ENCODE measurements at regions not wholly inside any gene's neighbourhood (a gene's known extent, or its start where the extent isn't known, plus 50 kb on each side); places are given as distances from the start of the nearest gene placed in this dataset.
"Not testable (repeated sequence)": the region's sequence is repeated elsewhere in the genome, so short reads cannot be mapped to it uniquely, and the experiment has no call there.

DNA sequence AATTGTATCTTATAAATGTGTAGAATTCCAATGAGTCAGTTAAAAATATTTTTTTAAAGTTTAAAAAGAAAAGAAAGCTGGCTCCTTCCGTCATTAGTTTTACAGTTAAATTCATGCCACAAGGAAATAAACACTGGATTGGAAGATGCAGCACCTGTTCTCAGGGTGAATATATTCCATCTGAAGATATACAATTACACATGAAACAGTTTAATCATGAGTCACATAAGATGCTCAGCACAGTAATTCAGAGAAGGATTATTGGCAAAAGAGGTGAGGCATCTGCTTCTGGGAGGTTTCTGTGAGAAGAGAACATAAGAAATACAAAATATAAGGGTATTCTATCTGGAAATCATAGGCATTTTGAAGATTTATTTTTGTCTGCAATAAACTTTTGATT lies 376.5 kb upstream of the SORCS1 start:
- DNase-seq = no peak

DNA sequence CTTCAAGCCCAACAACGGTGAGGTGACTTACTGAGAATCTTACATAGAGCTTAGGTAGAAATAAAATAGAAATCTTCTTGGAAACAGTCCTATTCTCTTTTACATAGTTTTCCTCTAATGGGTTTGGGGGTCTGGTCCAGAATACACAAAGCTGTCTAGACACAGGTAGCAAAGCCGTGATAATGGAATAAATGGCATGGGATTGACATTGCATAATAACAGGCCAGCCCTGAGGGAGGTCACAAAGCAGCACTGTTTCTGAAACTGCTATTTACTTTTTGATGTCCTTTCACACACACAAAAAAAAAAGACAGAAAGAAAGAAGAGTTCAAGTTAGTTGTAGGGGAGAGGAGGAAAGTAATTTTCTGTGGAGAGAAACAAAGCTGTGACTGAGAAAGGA lies 364.8 kb upstream of the SORCS1 start:
- DNase-seq = no peak

DNA sequence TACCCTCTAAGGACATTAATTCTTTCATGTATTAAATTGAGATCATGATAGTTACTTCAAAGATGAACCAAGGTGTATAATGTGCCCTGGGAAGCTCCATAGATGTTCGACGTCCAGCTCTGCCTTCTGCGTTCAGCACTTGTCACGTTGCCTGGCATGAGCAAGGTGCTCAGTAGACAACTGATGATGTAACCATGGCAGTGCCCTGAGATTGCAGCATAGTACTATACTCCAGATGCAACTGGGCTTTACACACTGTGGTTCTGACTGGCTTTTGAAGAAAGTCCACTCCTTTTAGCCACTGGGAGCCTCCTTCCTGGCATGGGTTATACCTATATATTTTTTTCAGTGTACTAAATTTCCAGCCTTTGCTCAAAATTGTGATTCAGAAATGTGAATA lies 355.8 kb upstream of the SORCS1 start:
- DNase-seq = no peak

DNA sequence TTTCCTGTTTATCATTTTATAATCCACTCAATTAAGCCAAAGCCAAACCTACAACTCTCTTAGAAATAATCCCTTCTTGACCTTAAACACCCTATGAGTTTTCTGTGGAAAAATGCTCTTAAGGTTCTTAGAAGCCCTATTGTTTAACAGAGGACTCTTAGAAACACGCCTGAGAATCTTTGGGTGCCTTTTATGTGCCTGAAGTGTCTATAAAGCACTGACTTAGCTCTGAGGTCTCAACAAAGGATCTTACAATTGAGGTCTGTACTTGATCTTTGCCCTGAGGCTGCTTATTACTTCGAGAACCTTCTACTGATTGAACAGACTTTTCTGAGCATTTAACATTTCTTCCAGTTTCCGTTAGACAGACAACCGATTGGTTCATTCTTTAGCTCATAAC lies 353.3 kb upstream of the SORCS1 start:
- DNase-seq = no peak

DNA sequence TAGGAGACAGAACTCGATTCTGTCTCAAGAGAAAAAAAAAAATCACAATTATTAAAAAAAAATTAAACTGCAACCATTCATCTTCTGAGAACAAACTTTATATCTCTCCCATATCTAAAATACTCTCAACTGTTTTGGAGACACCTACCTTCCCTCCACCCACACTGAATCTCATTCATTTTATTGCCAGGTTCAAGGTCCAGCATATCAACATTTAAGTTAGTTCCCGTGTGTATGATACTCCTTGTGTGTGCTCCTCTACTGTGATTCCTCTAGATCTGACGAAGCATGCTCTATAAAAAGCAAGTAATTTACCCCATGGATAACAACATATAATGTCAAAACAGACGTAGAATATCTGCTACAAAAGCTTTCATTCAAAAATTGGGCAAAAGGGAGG lies 351.8 kb upstream of the SORCS1 start:
- no peak for DNase-seq

DNA sequence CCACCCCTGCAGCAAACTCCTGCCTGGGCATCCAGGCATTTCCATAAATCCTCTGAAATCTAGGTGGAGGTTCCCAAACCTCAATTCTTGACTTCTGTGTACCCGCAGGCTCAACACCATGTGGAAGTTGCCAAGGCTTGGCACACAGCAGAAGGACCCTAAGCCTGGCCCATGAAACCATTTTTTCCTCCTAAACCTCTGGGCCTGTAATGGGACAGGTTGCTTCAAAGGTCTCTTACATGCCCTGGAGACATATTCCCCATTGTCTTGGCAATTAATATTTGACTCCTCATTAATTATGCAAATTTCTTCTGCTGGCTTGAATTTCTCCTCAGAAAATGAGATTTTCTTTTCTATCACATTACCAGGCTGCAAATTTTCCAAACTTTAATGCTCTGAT lies 339.5 kb upstream of the SORCS1 start:
- not testable (repeated sequence) for DNase-seq

DNA sequence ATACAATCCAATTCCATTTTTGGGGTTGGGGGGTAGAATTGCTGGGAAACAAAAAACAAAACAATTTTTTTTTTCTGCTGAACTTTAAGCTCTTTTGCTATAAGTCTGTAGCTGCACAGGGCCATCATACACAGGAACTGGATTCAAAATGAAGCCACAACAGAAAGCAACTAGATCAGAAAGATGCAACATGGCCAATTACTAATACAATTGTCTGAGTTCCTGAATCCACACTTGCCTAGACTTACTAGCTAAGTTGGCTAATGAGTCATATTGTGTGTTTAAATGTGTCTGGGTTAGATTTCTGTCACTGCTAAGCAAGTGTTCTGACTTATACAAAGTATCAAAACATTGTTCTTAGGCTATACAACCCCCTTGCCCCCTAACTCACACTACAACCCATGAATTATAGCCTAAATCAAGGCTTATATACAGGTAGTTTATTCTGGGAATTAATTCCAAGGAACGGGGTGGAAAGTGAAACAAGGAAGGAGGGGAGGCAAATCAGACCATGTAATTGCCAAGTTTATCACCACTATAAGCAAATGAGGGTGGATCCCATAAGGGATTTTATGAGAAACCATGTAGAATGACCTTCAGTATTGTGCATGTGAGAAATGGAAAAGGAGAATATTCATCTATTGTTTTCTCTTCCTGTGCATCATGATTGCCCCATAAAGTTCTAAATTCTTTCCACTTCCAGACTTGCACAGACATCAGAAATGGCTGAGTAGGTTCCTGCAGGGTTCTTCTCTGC lies 337.9 kb upstream of the SORCS1 start:
- no peak for DNase-seq

DNA sequence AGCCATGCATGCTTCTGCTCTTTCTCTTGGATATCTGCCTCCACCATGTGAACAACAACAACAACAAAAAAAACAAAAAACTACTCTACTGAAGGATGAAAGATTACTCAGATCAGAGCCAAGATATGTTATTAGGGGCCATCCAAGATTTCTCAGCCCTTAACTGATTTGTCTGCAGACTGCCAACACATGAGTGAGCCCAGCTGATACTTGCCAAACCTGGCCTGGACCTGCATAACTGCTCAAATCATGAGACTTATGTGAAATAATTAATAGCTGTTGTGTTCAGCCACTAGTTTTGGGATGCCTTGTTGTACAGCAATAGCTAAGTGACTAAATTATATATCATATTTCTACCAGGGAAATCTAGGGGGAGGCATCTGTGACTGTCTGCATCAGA lies 334.5 kb upstream of the SORCS1 start:
- DNase-seq = no peak

DNA sequence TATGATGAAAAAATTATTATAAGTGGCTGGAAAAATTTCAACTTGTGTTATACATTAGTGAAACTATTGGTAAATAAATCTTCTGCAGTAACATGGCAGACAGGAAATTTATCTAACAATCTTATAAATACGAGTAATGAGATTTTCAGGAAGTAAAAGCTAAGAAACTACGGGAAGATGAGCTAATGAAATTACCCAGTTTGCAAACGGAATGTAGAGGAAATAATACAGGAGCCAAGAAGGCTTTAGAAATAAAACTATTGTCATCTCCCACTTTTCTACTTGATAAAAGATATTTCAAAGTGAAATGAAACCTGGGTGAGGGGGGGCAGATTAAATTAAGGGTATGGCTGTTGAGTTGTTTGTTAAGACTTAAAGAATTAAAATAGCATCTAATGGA lies 332.5 kb upstream of the SORCS1 start:
- no peak for DNase-seq

DNA sequence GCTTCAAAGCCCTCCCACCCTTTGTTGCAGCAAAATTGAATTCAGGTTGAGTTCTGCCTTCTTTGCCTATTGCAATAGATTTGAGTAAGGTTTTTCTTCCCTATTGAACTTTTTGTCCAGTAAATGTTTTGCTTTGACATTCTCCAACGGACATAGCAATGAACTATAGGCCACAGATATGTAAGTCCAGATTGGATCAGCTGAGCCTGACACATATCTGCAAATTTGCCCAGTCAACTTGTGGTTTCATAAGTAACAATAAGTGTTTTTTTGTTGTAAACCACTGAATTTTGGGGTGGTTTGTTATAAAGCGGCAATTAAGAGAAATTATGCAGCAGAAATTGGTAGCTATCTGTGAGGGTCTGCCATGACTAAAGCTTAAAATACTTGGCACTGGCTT lies 332.1 kb upstream of the SORCS1 start:
- no peak for DNase-seq

DNA sequence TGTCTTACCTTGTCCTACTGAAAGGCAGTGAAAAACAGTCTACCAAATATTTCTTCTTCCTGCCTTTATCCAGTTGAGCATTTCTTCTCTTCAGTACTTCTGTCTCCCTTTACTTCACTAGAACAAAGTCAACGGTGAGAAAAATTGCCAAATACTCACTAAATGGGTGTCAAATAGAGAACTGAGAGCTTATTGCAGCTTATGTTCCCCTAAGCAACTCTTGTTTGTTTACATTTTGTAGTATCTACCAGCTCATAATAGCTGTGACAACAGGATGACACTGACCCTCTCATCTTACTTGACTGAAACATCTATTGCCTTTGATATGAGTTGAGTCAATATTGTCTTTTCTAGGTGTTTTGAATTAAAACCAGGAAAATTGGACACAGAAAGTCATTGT lies 327.9 kb upstream of the SORCS1 start:
- DNase-seq = no peak

DNA sequence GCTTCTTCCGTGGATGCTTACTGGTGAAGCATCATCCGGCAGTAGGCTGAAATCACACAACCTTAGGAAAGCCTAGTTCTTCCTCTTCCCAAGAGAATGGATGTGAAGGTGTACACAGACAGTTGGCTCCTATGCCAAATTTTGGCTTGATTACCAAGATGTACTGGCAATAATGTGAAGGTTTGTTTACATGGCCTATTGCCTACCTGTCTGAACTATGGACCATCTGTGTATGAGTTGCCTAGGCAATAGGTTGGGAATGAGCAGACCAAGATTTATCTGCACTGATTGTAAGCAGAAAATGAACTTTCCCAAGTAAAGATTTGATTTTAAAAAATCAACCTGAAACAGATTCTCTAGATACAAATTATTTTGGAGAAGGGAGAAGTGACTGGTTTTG lies 325.9 kb upstream of the SORCS1 start:
- no peak for DNase-seq

DNA sequence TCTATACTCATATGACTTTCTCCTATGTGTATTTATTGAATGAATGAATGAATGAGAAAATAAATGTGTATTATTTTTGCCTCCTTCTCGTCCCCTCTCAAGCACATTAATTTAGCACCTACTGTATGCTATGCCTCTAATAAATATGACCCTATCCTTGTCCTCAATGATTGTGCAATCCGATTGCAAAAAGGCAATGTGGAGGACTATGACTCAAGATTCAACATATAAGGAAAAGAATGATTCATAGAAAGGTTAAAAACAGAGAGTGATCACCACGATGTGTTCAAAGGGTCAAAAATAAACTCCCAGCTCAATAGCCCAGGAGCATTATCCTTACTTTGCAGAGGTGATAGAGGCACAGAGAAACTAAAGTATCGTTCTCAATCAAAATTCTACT lies 322.8 kb upstream of the SORCS1 start:
- no peak for DNase-seq

DNA sequence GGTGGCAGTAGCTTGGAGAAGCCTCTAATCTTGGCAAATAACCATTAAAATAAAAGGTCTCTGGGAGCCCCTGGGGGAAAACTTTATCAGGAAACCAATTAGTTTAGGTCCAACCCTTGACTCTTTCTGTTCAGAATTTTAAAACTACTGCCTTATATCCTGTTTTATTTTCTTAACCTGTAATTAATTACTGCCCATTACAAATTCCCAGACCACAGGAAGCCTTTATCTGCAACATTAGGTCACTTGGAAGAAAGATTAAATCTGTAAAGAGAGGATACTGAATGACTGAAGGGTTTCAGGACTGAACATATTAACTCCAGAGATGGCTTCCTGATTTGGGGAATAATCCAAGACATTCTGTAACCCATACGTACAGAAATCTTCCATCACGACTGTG lies 320.5 kb upstream of the SORCS1 start:
- DNase-seq = no peak

DNA sequence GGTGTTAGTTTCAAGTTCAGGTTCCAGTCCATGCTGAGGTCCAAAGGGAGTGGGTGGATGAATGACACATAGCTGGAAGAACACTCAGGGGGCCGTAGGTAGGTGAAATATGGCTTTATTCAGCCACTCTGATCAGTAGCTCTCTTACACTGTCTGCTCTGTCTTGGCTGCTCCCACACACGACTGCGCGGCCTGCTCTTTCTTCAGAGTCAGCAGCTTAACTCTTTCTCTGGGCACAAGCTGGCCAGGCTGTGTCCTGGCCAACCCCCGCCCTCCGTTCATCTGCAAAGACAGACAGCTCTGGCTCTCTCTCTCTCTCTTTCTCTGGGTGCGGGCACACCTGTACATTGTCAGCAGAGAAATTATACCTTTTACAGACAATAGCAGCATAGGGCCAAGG lies 317.4 kb upstream of the SORCS1 start:
- DNase-seq = no peak

DNA sequence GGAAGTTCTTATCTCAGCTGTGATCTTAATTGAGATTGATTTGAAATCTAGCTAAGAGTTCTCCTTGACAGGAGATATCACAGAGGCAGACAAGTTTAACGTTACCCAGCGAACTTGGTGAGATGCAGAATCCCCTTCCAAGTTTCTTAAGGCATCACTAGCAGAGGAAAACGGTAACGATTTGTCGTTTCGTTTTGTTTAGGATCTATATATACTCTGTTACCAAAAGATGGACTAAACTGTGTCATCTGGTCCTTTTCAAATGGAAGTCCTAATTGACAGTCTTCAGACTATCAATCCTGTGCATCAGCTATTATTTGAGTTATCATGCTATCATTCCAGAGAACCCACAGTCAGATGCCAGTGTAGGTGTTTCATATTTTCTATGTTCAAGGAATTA lies 316.7 kb upstream of the SORCS1 start:
- DNase-seq = no peak

DNA sequence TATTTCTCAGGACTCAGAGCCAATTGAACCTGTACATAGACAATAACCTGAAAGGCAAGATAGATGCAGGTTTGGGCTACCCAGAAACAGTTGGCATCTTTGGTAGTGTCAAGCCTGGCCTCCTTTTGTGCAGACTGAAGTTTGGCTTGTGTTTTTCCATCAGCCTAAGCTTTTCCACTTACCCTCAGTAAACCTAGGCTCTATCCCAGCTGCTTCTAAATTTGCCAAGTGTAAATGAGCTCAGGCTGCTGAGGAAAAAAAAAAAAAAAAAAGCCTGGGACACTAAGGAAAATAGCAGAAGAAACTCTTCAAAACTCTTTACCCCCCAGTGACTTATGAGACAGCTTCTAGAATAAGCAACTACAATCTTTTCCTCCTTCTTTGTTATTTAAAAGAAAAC lies 316.3 kb upstream of the SORCS1 start:
- DNase-seq = no peak

DNA sequence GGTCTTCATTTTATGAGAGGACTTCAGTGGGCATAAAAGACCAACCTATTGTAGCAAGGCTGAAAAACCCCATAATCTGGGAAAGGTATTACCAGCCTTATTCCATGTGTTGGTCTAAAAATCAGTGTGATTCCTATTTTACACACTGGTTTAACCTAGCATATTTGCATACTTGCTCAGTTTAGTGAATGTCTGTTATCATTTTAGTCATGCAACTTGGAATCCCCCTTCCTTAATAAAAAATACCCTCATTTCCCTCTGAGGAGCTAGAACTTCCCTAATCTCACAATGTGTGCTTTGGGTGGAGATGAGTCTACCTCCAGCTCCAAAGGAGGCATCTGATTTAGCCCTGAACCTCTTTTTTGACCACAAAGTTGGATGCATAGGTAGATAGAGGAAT lies 312.8 kb upstream of the SORCS1 start:
- DNase-seq = no peak

DNA sequence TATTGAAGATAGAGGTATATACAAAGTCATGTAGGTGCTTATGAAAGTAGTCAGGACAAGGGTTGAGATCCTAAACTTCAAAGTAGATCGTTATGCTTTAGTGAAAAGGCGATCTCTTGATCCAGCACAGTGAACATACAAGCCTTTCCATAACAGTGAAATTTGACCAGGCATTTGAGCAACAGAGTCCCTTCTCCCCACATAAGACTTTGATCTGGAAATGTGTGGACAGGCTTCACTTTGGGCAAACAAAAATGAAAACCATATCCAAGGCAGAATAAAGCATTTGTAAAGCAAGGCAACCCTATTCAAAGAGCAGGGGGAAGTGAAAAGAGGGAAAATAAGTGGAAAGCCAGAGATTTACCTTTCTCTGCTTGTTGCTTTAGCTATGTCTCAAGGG lies 311.9 kb upstream of the SORCS1 start:
- DNase-seq = no peak

DNA sequence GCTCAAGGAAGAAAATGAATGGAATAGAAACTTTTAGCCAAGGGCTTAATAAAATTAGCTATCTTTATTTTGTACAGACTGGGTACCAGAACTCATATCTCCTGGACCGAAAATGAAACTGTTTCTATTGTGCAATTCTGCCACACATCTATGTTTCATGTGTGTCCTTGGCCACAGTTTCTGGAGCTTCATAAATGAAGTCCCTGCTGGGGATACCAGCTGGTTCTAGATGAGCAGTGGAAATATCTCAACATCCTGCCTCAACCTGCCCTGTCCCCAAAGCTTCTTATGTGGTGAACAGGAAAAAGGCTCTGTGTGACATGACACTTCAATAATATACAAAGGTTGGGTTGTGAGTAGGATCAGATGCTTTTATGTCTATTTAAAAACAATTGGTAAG lies 310.1 kb upstream of the SORCS1 start:
- no peak for DNase-seq

DNA sequence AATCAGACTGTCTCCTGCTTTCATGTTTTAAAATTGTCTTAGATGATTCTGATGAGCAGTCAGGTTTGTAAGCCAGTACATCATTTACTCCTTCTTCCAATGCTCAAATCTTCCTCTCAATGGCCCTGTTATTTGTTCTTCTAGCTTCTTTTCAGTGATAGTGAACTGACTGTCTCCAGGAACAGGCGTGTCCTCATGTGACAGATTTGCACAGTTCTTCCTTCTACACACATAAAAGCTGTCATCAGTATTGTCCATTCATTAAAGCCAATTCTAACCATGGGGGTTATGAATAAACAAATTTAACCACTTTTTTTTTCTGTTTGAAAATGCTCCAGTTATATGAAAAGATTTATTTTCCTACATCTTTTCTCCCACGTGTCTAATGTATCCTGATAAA lies 308.7 kb upstream of the SORCS1 start:
- no peak for DNase-seq

DNA sequence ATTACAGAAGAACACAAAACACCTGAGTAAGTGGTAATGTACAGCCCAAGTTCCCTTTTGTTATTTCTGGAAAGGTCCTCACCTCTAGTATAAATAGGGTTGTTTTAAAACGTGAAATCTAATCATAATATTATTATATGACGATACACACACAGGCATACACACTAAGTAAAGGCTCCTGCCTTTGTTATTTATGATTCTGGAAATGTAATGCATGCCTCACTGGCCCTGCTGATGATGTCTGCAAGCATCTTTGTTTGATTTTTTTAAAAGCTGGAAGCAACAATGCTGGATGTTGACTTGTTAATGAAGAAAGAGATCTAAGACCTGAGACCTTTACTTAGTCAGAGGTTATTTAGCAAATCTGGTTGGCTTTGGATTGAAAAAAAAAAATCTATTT lies 307.4 kb upstream of the SORCS1 start:
- no peak for DNase-seq

DNA sequence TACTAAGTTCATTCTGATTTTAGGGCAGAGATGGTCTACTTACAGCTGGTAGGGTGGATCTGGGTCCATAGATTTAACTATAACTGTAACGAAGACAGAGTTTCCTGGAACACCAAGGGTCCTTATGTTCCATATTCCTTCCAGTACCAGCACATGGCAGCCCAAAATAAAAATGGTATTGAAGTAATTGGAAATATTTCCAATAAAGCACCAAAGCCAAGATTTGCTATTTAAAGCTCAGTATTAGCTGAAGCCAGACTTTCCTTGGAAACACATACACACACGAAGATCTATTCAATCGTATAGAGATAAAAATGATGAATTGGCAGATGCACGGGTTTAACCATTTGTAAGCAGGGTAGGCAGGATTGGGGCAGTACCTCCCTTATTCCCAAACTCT lies 289.1 kb upstream of the SORCS1 start:
- no peak for DNase-seq

DNA sequence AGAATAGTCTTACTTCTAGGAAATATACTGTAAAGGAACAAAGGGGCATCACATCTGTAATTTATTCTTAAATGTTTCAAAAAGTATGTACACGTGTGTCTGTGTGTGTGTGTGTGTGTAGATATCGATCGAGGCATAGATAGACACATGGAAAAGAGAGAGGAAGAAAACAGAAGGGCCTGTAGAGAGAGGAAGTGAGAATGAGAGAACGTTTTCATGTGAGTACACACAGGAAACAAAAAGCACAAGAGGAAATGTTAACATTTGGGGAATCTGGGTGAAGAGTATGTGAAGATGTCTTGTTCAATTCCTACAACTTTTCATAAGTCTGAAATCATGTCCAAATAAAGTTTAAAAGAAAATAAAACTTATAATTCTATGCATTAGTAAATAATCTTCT lies 286.5 kb upstream of the SORCS1 start:
- no peak for DNase-seq

DNA sequence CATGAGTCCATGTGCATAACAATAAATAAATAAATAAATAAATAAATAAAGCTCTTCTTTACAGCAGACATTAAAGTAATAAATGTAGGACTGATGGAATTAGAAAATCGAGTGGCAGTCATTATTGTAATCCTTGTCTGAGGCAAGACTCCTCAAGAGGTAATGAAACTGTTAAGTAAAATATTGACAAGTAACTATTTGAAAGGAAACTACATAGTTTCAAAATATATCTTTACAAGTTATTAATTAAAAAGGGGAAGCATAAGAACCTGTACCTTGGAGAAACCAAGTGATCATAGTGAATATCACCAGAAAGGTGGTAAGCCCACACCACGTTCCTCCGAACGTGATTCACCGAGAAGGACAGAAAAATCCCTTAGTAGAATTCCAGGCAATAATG lies 285.6 kb upstream of the SORCS1 start:
- DNase-seq = no peak

DNA sequence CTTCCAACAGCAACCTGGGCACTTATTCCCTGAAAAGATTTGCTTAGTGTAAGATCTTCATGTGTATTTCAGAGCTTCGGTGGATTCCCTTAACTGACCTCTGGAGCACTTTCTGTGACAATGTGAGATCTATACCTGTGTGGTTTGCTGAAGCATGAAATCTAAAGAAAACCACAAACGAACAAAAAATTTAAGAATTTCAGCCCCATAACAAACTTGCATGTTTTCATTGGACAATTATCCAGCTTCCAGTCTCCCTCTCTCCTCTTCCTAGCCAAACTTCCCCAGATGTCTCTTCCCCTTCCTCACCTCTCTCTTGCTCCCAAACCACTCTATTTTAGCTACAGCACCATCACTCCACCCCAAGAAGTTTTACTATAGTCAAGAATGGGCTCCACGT lies 279.9 kb upstream of the SORCS1 start:
- no peak for DNase-seq

All from NCI-H446 treated with DMSO at 0.1 percent for 48 hours (cell line).